ENCODE measurements at regions not wholly inside any gene's neighbourhood (a gene's known extent, or its start where the extent isn't known, plus 50 kb on each side); places are given as distances from the start of the nearest gene placed in this dataset.

GRCh38 chr13:50422181-50423148, 407.2 kb downstream of the KCNRG start:
- no peak for TF ChIP-seq CTCF (IDR thresholded peaks at IDR 0.05)
- no peak for TF ChIP-seq POLR2A (IDR thresholded peaks at IDR 0.05)

Data from transverse colon (tissue), 3 donors.